DMS 273 (cell line): ENCODE measurements at regions not wholly inside any gene's neighbourhood (a gene's known extent, or its start where the extent isn't known, plus 50 kb on each side); places are given as distances from the start of the nearest gene placed in this dataset.
A peak's percentile ranks its signal among the peaks of the same experiment; 100 is the strongest.

Experiments
- DNase-seq: peaks from one replicate; lab custom pipeline; 2025; ENCODE audit not compliant: unreplicated experiment; lab: John Stamatoyannopoulos, UW

GRCh38 chr1:118253053-118253915 is 68.3 kb upstream of the SPAG17 start:
- DNase-seq = peak; percentile 67

GRCh38 chr1:118252624-118253023 is 67.6 kb upstream of the SPAG17 start:
- no peak for DNase-seq

- DNase-seq = no peak
These were observed 65.2 kb upstream of the SPAG17 start for GRCh38 chr1:118250232-118250631.

- DNase-seq = no peak
These were observed 64.6 kb upstream of the SPAG17 start for GRCh38 chr1:118249641-118250040.

- DNase-seq = peak; percentile 16
These were observed 62.6 kb upstream of the SPAG17 start for GRCh38 chr1:118247593-118247992.

- no peak for DNase-seq
These were observed 61.6 kb upstream of the SPAG17 start for GRCh38 chr1:118246646-118247045.

GRCh38 chr1:118244194-118244593 is 59.2 kb upstream of the SPAG17 start:
- DNase-seq = no peak

GRCh38 chr1:118243269-118243668 is 58.2 kb upstream of the SPAG17 start:
- DNase-seq = no peak
